ENCODE measurements at regions not wholly inside any gene's neighbourhood (a gene's known extent, or its start where the extent isn't known, plus 50 kb on each side); places are given as distances from the start of the nearest gene placed in this dataset.

DNA sequence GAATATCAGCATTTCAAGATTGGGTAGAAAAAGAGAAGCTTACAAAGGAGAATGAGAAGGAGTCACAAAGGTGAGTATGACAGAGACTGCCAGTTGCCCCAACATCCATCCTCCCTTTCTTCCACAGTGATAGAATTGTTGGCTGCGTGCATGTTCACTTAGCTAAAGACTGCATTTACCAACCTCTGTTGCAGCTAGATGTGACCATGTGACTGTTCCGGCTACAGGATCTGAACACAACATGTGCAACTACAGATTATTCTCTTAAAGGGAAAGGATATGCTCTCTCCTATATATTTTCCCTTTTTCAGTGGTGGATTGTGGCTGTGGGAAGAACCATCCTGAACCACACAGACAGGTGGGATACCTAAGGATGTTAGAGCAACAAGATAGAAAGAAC is 60.5 kb upstream of the ZNRF2 start:
- H3K36me3 Mint-ChIP-seq (ENCODE audit: low read depth) = no peaks in the 10 kb centered on the region
- no peak overlapping the region for H3K27ac Mint-ChIP-seq
- peaks cover 3% of the 10 kb centered on the region; the same call in 1 of the 3 replicates for H3K9me3 Mint-ChIP-seq
- Histone ChIP-seq H3K4me3 (no peak overlapping the region), H3K9me2 (ENCODE audit: insufficient read depth) (0 out of 2 replicates have a peak, but pooled peaks cover 7% of the 10 kb centered on the region), H3K36me3 (ENCODE audit: insufficient read depth) (no peaks in the 10 kb centered on the region), H3K79me2 (replicated peaks; ENCODE audit: insufficient read depth) (no peaks in the 10 kb centered on the region), H4K20me1 (replicated peaks; ENCODE audit: insufficient read depth) (no peaks in the 10 kb centered on the region), H3K4me2 (no peak overlapping the region), H2AFZ (no peak overlapping the region), H3K27ac (ENCODE audit: low read depth) (no peak overlapping the region), H3K4me1 (ENCODE audit: insufficient read depth) (no peaks in the 10 kb centered on the region), H3K27me3 (ENCODE audit: insufficient read depth) (no peaks in the 10 kb centered on the region), H3F3A (replicated peaks; ENCODE audit: low read depth) (no peaks in the 10 kb centered on the region)
- TF ChIP-seq ZNF114 (CRISPR knock-in tag; IDR thresholded peaks at IDR 0.05) (no peak), EZH2phosphoT487 (IDR thresholded peaks at IDR 0.05; ENCODE audit: unreplicated experiment) (no peak), EZH2 (IDR thresholded peaks at IDR 0.05; ENCODE audit: low read depth, unreplicated experiment) (no peak), STAT1 (IDR thresholded peaks at IDR 0.05; ENCODE audit: unreplicated experiment) (no peak), ZNF331 (CRISPR knock-in tag; IDR thresholded peaks at IDR 0.05; ENCODE audit: low read depth) (no peak), POLR2AphosphoS5 (IDR thresholded peaks at IDR 0.05; ENCODE audit: low read depth) (no peak), CREB1 (CRISPR knock-in tag; IDR thresholded peaks at IDR 0.05; ENCODE audit: low read depth) (no peak), NANOG (IDR thresholded peaks at IDR 0.05; ENCODE audit: borderline replicate concordance) (no peak)
- TF ChIP-seq, protein P1, sequence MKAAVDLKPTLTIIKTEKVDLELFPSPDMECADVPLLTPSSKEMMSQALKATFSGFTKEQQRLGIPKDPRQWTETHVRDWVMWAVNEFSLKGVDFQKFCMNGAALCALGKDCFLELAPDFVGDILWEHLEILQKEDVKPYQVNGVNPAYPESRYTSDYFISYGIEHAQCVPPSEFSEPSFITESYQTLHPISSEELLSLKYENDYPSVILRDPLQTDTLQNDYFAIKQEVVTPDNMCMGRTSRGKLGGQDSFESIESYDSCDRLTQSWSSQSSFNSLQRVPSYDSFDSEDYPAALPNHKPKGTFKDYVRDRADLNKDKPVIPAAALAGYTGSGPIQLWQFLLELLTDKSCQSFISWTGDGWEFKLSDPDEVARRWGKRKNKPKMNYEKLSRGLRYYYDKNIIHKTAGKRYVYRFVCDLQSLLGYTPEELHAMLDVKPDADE (IDR thresholded peaks at IDR 0.05) = no peak
- TF ChIP-seq, protein P2, sequence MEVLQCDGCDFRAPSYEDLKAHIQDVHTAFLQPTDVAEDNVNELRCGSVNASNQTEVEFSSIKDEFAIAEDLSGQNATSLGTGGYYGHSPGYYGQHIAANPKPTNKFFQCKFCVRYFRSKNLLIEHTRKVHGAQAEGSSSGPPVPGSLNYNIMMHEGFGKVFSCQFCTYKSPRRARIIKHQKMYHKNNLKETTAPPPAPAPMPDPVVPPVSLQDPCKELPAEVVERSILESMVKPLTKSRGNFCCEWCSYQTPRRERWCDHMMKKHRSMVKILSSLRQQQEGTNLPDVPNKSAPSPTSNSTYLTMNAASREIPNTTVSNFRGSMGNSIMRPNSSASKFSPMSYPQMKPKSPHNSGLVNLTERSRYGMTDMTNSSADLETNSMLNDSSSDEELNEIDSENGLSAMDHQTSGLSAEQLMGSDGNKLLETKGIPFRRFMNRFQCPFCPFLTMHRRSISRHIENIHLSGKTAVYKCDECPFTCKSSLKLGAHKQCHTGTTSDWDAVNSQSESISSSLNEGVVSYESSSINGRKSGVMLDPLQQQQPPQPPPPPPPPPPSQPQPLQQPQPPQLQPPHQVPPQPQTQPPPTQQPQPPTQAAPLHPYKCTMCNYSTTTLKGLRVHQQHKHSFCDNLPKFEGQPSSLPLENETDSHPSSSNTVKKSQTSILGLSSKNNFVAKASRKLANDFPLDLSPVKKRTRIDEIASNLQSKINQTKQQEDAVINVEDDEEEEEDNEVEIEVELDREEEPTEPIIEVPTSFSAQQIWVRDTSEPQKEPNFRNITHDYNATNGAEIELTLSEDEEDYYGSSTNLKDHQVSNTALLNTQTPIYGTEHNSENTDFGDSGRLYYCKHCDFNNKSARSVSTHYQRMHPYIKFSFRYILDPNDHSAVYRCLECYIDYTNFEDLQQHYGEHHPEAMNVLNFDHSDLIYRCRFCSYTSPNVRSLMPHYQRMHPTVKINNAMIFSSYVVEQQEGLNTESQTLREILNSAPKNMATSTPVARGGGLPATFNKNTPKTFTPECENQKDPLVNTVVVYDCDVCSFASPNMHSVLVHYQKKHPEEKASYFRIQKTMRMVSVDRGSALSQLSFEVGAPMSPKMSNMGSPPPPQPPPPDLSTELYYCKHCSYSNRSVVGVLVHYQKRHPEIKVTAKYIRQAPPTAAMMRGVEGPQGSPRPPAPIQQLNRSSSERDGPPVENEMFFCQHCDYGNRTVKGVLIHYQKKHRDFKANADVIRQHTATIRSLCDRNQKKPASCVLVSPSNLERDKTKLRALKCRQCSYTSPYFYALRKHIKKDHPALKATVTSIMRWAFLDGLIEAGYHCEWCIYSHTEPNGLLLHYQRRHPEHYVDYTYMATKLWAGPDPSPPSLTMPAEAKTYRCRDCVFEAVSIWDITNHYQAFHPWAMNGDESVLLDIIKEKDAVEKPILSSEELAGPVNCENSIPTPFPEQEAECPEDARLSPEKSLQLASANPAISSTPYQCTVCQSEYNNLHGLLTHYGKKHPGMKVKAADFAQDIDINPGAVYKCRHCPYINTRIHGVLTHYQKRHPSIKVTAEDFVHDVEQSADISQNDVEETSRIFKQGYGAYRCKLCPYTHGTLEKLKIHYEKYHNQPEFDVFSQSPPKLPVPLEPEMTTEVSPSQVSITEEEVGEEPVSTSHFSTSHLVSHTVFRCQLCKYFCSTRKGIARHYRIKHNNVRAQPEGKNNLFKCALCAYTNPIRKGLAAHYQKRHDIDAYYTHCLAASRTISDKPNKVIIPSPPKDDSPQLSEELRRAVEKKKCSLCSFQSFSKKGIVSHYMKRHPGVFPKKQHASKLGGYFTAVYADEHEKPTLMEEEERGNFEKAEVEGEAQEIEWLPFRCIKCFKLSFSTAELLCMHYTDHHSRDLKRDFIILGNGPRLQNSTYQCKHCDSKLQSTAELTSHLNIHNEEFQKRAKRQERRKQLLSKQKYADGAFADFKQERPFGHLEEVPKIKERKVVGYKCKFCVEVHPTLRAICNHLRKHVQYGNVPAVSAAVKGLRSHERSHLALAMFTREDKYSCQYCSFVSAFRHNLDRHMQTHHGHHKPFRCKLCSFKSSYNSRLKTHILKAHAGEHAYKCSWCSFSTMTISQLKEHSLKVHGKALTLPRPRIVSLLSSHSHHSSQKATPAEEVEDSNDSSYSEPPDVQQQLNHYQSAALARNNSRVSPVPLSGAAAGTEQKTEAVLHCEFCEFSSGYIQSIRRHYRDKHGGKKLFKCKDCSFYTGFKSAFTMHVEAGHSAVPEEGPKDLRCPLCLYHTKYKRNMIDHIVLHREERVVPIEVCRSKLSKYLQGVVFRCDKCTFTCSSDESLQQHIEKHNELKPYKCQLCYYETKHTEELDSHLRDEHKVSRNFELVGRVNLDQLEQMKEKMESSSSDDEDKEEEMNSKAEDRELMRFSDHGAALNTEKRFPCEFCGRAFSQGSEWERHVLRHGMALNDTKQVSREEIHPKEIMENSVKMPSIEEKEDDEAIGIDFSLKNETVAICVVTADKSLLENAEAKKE (CRISPR knock-in tag; IDR thresholded peaks at IDR 0.05) = no peak
- TF ChIP-seq, protein P3, sequence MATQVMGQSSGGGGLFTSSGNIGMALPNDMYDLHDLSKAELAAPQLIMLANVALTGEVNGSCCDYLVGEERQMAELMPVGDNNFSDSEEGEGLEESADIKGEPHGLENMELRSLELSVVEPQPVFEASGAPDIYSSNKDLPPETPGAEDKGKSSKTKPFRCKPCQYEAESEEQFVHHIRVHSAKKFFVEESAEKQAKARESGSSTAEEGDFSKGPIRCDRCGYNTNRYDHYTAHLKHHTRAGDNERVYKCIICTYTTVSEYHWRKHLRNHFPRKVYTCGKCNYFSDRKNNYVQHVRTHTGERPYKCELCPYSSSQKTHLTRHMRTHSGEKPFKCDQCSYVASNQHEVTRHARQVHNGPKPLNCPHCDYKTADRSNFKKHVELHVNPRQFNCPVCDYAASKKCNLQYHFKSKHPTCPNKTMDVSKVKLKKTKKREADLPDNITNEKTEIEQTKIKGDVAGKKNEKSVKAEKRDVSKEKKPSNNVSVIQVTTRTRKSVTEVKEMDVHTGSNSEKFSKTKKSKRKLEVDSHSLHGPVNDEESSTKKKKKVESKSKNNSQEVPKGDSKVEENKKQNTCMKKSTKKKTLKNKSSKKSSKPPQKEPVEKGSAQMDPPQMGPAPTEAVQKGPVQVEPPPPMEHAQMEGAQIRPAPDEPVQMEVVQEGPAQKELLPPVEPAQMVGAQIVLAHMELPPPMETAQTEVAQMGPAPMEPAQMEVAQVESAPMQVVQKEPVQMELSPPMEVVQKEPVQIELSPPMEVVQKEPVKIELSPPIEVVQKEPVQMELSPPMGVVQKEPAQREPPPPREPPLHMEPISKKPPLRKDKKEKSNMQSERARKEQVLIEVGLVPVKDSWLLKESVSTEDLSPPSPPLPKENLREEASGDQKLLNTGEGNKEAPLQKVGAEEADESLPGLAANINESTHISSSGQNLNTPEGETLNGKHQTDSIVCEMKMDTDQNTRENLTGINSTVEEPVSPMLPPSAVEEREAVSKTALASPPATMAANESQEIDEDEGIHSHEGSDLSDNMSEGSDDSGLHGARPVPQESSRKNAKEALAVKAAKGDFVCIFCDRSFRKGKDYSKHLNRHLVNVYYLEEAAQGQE (IDR thresholded peaks at IDR 0.05; ENCODE audit: unreplicated experiment) = no peak
- TF ChIP-seq, protein P4, sequence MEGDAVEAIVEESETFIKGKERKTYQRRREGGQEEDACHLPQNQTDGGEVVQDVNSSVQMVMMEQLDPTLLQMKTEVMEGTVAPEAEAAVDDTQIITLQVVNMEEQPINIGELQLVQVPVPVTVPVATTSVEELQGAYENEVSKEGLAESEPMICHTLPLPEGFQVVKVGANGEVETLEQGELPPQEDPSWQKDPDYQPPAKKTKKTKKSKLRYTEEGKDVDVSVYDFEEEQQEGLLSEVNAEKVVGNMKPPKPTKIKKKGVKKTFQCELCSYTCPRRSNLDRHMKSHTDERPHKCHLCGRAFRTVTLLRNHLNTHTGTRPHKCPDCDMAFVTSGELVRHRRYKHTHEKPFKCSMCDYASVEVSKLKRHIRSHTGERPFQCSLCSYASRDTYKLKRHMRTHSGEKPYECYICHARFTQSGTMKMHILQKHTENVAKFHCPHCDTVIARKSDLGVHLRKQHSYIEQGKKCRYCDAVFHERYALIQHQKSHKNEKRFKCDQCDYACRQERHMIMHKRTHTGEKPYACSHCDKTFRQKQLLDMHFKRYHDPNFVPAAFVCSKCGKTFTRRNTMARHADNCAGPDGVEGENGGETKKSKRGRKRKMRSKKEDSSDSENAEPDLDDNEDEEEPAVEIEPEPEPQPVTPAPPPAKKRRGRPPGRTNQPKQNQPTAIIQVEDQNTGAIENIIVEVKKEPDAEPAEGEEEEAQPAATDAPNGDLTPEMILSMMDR (conservative IDR thresholded peaks at IDR 0.05; ENCODE audit: low read depth in 2 of 2) = no peak
- ATAC-seq = no peak
- no peak for DNase-seq (ENCODE audit: low spot score)
- peaks cover 13% of the 10 kb centered on the region for H3K4me1 Mint-ChIP-seq
- H3K27me3 Mint-ChIP-seq (ENCODE audit: insufficient read depth, low read depth, poor library complexity) = peaks cover 4% of the 10 kb centered on the region
- no peak overlapping the region for H3K4me3 Mint-ChIP-seq

All from GM23338 (cell line).